ENCODE measurements at regions not wholly inside any gene's neighbourhood (a gene's known extent, or its start where the extent isn't known, plus 50 kb on each side); places are given as distances from the start of the nearest gene placed in this dataset.

GRCh38 chr14:101372894-101373620 lies 188.2 kb upstream of the DIO3 start:
- H3K36me3 ChIP-seq (ENCODE audit: insufficient read depth, low read length): no peaks in the 10 kb centered on the region
- H3K9ac ChIP-seq (ENCODE audit: low read depth, low read length): no peak overlapping the region
- ATAC-seq (ENCODE audit: insufficient read depth, low read depth) (no peak), DNase-seq (no peak)
- no peak overlapping the region for H2AFZ ChIP-seq (ENCODE audit: low read depth, low read length)
- H4K20me1 ChIP-seq (ENCODE audit: insufficient read depth, low read length): no peaks in the 10 kb centered on the region
- no peaks in the 10 kb centered on the region for H3K4me1 ChIP-seq (ENCODE audit: insufficient read depth, low read length)
- H3K79me2 ChIP-seq (ENCODE audit: insufficient read depth, low read length): no peaks in the 10 kb centered on the region
- H3K9me3 ChIP-seq (ENCODE audit: insufficient read depth, low read length, severe bottlenecking): no peaks in the 10 kb centered on the region
- no peak overlapping the region for H3K4me2 ChIP-seq (ENCODE audit: insufficient read depth, low read length)
- H3K27ac ChIP-seq (ENCODE audit: low read length): no peak overlapping the region
- H3K4me3 ChIP-seq (ENCODE audit: low read depth in 1 of 2, low read length in 2 of 2): no peak overlapping the region
- H3K27me3 ChIP-seq (ENCODE audit: insufficient read depth, low read length, poor library complexity): peaks cover 3% of the 10 kb centered on the region
- TF ChIP-seq EZH2 (IDR thresholded peaks at IDR 0.05; ENCODE audit: borderline replicate concordance, low read depth, low read length, severe bottlenecking): no peak
- TF ChIP-seq CTCF (IDR thresholded peaks at IDR 0.05; ENCODE audit: borderline replicate concordance, extremely low read depth, low read length, poor library complexity, severe bottlenecking): no peak

- Histone ChIP-seq H3K4me2 (ENCODE audit: insufficient read depth, low read length) (no peak overlapping the region), H3K27ac (ENCODE audit: low read length) (no peak overlapping the region), H3K4me3 (ENCODE audit: low read depth in 1 of 2, low read length in 2 of 2) (no peak overlapping the region), H3K36me3 (ENCODE audit: insufficient read depth, low read length) (no peaks in the 10 kb centered on the region), H3K9ac (ENCODE audit: low read depth, low read length) (no peak overlapping the region), H3K4me1 (ENCODE audit: insufficient read depth, low read length) (no peaks in the 10 kb centered on the region), H3K79me2 (ENCODE audit: insufficient read depth, low read length) (no peaks in the 10 kb centered on the region), H3K9me3 (ENCODE audit: insufficient read depth, low read length, severe bottlenecking) (no peaks in the 10 kb centered on the region), H4K20me1 (ENCODE audit: insufficient read depth, low read length) (no peaks in the 10 kb centered on the region), H3K27me3 (ENCODE audit: insufficient read depth, low read length, poor library complexity) (peaks cover 5% of the 10 kb centered on the region), H2AFZ (ENCODE audit: low read depth, low read length) (no peak overlapping the region)
- DNase-seq: no peak
- TF ChIP-seq EZH2 (IDR thresholded peaks at IDR 0.05; ENCODE audit: borderline replicate concordance, low read depth, low read length, severe bottlenecking) (no peak), CTCF (IDR thresholded peaks at IDR 0.05; ENCODE audit: borderline replicate concordance, extremely low read depth, low read length, poor library complexity, severe bottlenecking) (no peak)
- ATAC-seq (ENCODE audit: insufficient read depth, low read depth): no peak
These were observed 187.5 kb upstream of the DIO3 start for GRCh38 chr14:101373690-101374295.

GRCh38 chr14:101374373-101375338 lies 186.6 kb upstream of the DIO3 start:
- DNase-seq (no peak), ATAC-seq (ENCODE audit: insufficient read depth, low read depth) (no peak)
- Histone ChIP-seq H2AFZ (ENCODE audit: low read depth, low read length) (no peak overlapping the region), H3K9me3 (ENCODE audit: insufficient read depth, low read length, severe bottlenecking) (no peaks in the 10 kb centered on the region), H3K4me2 (ENCODE audit: insufficient read depth, low read length) (no peak overlapping the region), H3K4me3 (ENCODE audit: low read depth in 1 of 2, low read length in 2 of 2) (no peak overlapping the region), H3K36me3 (ENCODE audit: insufficient read depth, low read length) (no peaks in the 10 kb centered on the region), H4K20me1 (ENCODE audit: insufficient read depth, low read length) (no peaks in the 10 kb centered on the region), H3K4me1 (ENCODE audit: insufficient read depth, low read length) (no peaks in the 10 kb centered on the region), H3K27ac (ENCODE audit: low read length) (no peak overlapping the region), H3K9ac (ENCODE audit: low read depth, low read length) (no peak overlapping the region), H3K79me2 (ENCODE audit: insufficient read depth, low read length) (no peaks in the 10 kb centered on the region), H3K27me3 (ENCODE audit: insufficient read depth, low read length, poor library complexity) (peaks cover 7% of the 10 kb centered on the region)
- no peak for TF ChIP-seq EZH2 (IDR thresholded peaks at IDR 0.05; ENCODE audit: borderline replicate concordance, low read depth, low read length, severe bottlenecking)
- no peak for TF ChIP-seq CTCF (IDR thresholded peaks at IDR 0.05; ENCODE audit: borderline replicate concordance, extremely low read depth, low read length, poor library complexity, severe bottlenecking)
